ENCODE measurements at regions not wholly inside any gene's neighbourhood (a gene's known extent, or its start where the extent isn't known, plus 50 kb on each side); places are given as distances from the start of the nearest gene placed in this dataset.

DNA sequence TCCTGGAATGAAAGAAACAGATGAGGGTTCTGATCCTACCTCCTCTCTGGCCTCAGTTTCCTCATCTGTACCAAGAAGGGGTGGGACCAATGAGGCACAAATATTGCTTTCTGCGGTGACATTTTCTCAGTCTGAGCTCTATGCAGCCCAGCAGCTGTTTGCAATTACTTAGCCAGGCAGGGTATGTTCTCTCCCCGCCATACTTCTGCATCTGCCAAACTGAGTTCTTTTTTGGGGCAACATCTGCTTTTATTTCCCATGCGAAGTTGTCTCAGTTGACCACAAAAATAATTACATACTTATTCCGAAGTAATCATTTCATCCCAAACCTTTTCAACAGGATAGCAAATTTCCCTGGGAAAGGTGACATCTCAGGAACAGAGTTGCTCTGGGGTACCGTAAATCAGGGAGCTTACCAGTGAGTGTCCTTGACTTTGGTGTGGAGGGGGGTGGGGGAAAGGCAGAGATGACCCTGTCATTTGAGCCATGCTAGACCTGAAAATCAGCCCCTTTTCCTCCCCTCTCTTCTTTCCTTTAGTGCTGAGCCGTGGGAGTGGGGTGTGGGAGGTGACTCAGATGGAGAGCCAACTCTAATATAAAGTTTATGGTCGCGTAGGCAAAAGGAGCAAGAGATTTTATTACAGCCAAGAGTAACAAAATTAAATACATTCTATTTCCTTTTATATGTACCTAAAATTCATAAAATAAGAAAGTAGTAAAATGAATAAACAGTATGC, 165.7 kb upstream of the KL start:
- H3K4me1 Mint-ChIP-seq (ENCODE audit: insufficient read depth, unreplicated experiment) = peaks cover 6% of the 10 kb centered on the region
- CTCF ChIA-PET = no interaction called here
- H3K9me3 Mint-ChIP-seq (ENCODE audit: unreplicated experiment) = no peaks in the 10 kb centered on the region
- no peak overlapping the region for H3K4me3 Mint-ChIP-seq (ENCODE audit: unreplicated experiment)
- no TSS peak for BruUV-seq (replicated peaks)
- no peaks in the 10 kb centered on the region for H3K36me3 Mint-ChIP-seq (ENCODE audit: insufficient read depth, unreplicated experiment)
- POLR2A ChIA-PET = interaction anchor here (0.6 kb wide), 1 partner anchor 840 kb away, joined by 3 read pairs; no protein-coding TSS in a partner anchor
- TF ChIP-seq, protein P1, sequence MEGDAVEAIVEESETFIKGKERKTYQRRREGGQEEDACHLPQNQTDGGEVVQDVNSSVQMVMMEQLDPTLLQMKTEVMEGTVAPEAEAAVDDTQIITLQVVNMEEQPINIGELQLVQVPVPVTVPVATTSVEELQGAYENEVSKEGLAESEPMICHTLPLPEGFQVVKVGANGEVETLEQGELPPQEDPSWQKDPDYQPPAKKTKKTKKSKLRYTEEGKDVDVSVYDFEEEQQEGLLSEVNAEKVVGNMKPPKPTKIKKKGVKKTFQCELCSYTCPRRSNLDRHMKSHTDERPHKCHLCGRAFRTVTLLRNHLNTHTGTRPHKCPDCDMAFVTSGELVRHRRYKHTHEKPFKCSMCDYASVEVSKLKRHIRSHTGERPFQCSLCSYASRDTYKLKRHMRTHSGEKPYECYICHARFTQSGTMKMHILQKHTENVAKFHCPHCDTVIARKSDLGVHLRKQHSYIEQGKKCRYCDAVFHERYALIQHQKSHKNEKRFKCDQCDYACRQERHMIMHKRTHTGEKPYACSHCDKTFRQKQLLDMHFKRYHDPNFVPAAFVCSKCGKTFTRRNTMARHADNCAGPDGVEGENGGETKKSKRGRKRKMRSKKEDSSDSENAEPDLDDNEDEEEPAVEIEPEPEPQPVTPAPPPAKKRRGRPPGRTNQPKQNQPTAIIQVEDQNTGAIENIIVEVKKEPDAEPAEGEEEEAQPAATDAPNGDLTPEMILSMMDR (IDR thresholded peaks at IDR 0.05; ENCODE audit: unreplicated experiment) = no peak
- intact Hi-C loops (cut with micrococcal nuclease) = no loop called here
- no peaks in the 10 kb centered on the region for H3K27me3 Mint-ChIP-seq (ENCODE audit: insufficient read depth, unreplicated experiment)
- H3K27ac Mint-ChIP-seq (ENCODE audit: low read depth, unreplicated experiment) = no peak overlapping the region
- DNase-seq (ENCODE audit: unreplicated experiment) = no peak

DNA sequence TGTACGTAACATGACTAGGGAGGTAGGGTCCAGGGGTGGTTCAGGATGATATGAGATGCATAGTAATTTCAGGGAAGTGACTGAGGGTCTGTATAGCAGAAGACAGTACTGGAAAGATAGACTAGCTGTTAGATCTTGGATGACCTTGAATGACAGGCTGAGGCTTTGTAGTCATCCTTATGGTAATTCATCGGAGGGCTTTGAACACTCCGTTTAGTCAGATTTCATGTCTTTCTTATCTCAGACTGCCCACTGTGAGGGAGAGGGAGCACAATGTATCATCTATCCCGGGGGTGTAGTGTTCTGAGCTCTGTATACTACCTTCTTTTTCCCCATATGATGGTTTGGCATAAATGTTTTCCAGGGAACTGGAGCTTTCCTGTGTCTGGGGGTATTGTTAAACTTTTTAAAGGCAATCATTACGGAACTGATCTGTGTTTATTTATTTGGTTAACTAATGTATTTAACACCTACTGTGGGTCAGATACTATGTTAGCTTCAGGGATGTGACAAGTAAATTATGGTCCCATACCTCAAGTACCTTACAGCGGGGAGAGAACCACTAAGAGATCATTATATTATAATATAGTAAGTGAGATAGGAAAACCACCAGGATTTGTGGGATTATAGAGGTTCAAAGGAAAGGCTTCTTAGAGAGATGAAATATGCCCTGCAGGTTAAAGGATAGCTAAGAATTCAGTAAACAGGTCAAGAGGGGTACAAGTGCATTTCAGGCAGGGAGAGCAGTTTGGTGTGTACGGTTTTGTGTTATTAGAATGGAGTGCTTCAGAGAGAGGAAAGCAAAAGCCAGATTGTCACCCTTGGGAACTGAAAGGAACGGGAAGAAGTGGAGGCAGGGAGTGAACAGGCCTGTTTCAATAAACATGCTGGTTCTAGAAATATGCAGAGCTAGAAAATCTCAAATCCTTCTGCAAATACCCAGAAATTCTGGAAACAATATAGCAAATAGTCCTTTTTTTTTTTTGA, 164.8 kb upstream of the KL start:
- CTCF ChIA-PET = interaction anchor here (0.5 to 0.8 kb wide), 3 partner anchors 14 to 200 kb away, joined by 3 to 5 read pairs (median 3); no protein-coding TSS in a partner anchor
- H3K36me3 Mint-ChIP-seq (ENCODE audit: insufficient read depth, unreplicated experiment) = no peaks in the 10 kb centered on the region
- H3K9me3 Mint-ChIP-seq (ENCODE audit: unreplicated experiment) = no peaks in the 10 kb centered on the region
- no peak overlapping the region for H3K4me3 Mint-ChIP-seq (ENCODE audit: unreplicated experiment)
- POLR2A ChIA-PET = interaction anchor here (0.6 kb wide), 1 partner anchor 839 kb away, joined by 3 read pairs; no protein-coding TSS in a partner anchor
- TF ChIP-seq, protein P1 (IDR thresholded peaks at IDR 0.05; ENCODE audit: unreplicated experiment) = no peak
- H3K4me1 Mint-ChIP-seq (ENCODE audit: insufficient read depth, unreplicated experiment) = peaks cover 6% of the 10 kb centered on the region
- intact Hi-C loops (cut with micrococcal nuclease) = no loop called here
- no peak overlapping the region for H3K27ac Mint-ChIP-seq (ENCODE audit: low read depth, unreplicated experiment)
- no peak for DNase-seq (ENCODE audit: unreplicated experiment)
- BruUV-seq (replicated peaks) = no TSS peak
- no peaks in the 10 kb centered on the region for H3K27me3 Mint-ChIP-seq (ENCODE audit: insufficient read depth, unreplicated experiment)

DNA sequence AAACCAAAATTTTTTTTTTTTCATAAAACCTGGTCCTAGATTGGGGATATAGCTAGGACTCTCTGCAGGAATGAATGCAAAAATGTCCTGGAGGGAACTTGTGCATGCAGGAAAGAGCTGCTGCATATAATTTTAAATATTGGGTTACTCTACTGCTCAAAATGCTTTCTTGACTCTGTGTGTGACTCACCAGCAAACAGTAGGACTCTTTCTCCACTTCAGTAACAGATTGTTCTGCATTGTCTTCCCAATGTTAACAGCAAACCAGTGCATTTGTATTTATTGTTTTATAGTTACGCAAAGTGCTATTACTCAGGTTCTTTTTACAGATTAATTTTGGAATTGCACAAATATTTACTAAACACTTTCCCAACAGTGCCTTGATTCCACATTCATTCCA, 163.7 kb upstream of the KL start:
- peak; percentile 44 for DNase-seq (ENCODE audit: unreplicated experiment)
- TF ChIP-seq, protein P1 (IDR thresholded peaks at IDR 0.05; ENCODE audit: unreplicated experiment) = no peak
- no peaks in the 10 kb centered on the region for H3K36me3 Mint-ChIP-seq (ENCODE audit: insufficient read depth, unreplicated experiment)
- intact Hi-C loops (cut with micrococcal nuclease) = no loop called here
- no peaks in the 10 kb centered on the region for H3K27me3 Mint-ChIP-seq (ENCODE audit: insufficient read depth, unreplicated experiment)
- peaks cover 6% of the 10 kb centered on the region for H3K4me1 Mint-ChIP-seq (ENCODE audit: insufficient read depth, unreplicated experiment)
- CTCF ChIA-PET = no interaction called here
- no peaks in the 10 kb centered on the region for H3K9me3 Mint-ChIP-seq (ENCODE audit: unreplicated experiment)
- BruUV-seq (replicated peaks) = no TSS peak
- no peak overlapping the region for H3K4me3 Mint-ChIP-seq (ENCODE audit: unreplicated experiment)
- POLR2A ChIA-PET = no interaction called here
- H3K27ac Mint-ChIP-seq (ENCODE audit: low read depth, unreplicated experiment) = no peak overlapping the region

DNA sequence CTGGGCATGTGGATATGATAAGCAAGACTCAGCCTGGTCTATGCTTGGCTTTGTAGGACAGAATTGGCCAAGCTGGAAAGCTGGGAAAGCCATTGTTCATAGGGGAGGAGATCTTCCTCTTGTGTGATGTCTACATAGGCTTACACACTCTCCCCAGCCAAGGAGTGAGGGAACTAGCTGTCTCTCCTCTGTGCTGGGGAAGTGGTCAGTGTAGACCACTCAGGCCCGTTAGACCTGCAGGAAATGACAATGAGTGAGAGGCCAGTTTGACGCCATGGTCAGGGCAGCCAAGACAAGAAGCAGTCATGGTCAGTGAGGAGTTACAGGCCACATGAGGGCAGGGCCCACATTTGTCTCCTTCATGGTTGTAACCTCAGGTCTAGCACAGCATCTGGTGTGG, 159.1 kb upstream of the KL start:
- Mint-ChIP-seq H3K4me1 (ENCODE audit: insufficient read depth, unreplicated experiment) (peaks cover 6% of the 10 kb centered on the region), H3K36me3 (ENCODE audit: insufficient read depth, unreplicated experiment) (no peaks in the 10 kb centered on the region), H3K27me3 (ENCODE audit: insufficient read depth, unreplicated experiment) (no peaks in the 10 kb centered on the region), H3K4me3 (ENCODE audit: unreplicated experiment) (no peak overlapping the region), H3K27ac (ENCODE audit: low read depth, unreplicated experiment) (no peak overlapping the region), H3K9me3 (ENCODE audit: unreplicated experiment) (no peaks in the 10 kb centered on the region)
- intact Hi-C loops (cut with micrococcal nuclease) = no loop called here
- BruUV-seq (replicated peaks) = no TSS peak
- DNase-seq (ENCODE audit: unreplicated experiment) = no peak
- POLR2A ChIA-PET = interaction anchor here (0.7 kb wide), 1 partner anchor 18 kb away, joined by 3 read pairs; no protein-coding TSS in a partner anchor
- CTCF ChIA-PET = interaction anchor here (0.6 kb wide), 1 partner anchor 13 kb away, joined by 3 read pairs; no protein-coding TSS in a partner anchor
- TF ChIP-seq, protein P1 (IDR thresholded peaks at IDR 0.05; ENCODE audit: unreplicated experiment) = no peak

Data from MCF 10A (cell line).